GM19035 (cell line): ENCODE measurements at regions not wholly inside any gene's neighbourhood (a gene's known extent, or its start where the extent isn't known, plus 50 kb on each side); places are given as distances from the start of the nearest gene placed in this dataset.
"Not testable (repeated sequence)": the region's sequence is repeated elsewhere in the genome, so short reads cannot be mapped to it uniquely, and the experiment has no call there.

Experiments used
- ATAC-seq: cut with Tn5 transposase; IDR thresholded peaks from one replicate; pipeline ENCODE4 v1.9.1; 2021; ENCODE audit not compliant: unreplicated experiment

DNA sequence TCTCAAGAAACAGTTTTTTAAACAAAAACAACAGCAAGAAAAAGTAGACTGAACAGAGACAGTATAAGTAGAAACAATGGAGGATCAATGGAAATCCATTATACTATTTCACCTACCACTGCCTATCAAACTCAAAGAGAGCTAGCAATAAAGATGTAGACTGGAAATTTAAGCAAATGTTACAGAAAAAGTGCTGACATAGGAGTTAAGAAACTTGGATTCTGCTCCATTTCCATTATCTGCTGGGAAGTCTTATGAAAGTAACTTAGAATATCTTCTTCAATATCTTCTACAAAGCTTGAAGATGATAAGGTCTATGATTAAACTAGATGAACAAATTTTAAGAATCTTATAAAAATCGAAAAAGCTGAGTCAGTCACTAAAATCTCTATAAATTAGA lies 1469.8 kb upstream of the C9orf72 start:
- no peak for ATAC-seq

DNA sequence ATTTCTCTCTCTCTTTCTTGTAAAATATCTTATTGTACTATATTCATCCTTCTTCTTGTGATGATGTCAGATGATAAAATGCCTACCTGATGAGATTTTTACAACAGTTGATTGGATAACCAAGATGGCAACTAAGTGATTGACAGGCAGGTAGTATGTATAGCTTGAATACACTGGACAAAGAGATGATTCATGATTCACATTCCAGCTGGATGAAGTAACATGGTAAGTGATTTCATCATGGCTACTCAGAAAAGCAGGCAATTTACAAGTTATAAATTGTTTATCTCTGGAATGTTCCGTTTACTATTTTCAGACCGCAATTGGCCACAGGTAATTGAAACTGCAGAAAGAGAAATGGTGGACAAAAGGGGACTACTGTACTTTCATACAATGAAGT lies 1471.7 kb upstream of the C9orf72 start:
- no peak for ATAC-seq

DNA sequence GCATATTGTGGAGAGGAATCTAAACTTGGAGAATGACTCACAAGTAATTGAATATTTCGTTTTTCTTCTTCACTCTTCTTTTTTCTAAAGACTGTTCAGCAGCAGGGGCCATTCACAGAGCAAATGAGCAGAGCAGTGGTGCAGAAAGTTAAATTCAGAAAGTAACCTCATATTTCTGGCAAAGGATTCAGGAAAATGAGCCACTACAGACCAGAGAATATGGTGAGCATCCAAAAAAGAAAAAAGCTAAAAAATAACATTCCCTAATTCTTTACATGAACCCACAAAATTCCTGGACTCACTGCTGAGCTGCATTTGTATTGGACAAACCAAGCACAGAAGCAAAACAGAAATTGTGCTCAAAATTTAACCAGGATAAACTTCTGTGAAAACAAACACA lies 1486.8 kb upstream of the C9orf72 start:
- no peak for ATAC-seq

DNA sequence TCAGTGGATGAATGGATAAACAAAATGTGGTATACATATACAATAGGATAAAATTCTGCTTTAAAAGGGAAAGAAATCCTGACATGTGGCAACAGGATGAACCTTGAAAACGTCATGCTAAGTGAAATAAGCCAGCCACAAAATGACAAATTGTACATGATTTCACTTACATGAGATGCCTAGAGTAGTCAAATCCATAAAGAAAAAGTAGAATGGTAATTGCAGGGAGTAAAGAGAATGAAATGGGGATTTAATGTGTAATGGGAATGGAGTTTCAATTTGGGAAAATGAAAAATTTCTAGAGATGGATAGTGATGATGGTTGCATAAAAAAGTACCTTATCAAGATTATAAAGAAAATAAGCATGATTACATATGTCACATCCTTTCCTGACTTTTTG lies 1489.2 kb upstream of the C9orf72 start:
- no peak for ATAC-seq

DNA sequence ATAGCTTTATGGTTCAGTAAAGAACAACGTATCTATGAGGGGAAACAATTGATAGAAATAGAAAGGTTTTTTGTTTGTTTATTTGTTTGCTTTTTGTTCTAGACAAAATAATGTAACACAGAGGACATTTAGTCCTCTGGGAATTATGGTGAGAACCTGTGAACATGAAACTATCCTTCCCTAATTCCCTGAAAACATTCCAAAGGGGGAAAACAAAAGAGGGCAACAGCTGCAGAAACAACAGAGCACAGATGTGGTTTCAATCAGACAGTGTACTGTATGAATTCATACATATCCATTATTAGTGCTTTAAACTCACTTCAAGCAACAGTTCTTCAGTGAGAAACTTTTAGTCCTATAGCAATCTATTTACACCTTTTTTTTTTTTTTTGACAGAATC lies 1489.8 kb upstream of the C9orf72 start:
- ATAC-seq = no peak

DNA sequence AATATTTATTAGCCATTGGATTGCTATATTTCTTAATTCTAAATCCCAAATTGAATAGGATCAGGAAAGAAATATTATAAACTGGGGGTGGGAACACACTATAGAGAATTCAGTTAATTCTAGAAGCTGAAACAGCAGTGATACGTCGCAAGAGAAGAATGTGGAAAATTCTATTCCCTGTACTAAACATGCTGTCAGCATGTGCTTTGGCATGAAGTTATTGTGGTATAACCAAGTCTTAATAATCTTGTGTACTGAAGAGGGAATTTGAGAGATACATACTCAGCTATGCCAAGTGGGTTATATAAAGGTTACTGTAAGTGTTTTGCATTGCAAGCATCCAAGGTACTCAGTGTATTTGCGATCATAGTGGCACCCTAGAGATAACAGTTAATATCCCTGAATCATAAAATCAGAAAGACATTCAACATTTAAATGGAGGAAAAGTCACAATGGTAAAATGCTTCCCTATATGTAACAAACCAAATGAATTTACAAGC lies 1492.9 kb upstream of the C9orf72 start:
- no peak for ATAC-seq

DNA sequence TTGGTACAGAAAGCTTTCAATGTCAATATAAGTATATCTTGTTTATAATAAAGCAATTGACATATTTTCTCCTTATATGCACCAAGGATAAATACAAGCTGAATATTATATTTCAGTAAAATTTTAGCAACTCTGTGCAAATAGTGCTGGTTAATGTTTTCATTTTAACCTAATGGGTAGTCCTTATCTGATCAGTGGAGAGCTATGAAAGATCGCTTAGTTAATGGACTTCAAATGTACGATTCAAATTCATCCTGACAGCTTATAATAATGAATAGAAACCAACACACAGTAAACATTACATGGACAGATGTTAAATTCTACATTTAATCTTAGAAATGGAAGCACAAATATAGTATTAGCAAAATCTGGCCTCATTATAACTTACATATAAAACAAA lies 1495.2 kb upstream of the C9orf72 start:
- ATAC-seq = no peak

DNA sequence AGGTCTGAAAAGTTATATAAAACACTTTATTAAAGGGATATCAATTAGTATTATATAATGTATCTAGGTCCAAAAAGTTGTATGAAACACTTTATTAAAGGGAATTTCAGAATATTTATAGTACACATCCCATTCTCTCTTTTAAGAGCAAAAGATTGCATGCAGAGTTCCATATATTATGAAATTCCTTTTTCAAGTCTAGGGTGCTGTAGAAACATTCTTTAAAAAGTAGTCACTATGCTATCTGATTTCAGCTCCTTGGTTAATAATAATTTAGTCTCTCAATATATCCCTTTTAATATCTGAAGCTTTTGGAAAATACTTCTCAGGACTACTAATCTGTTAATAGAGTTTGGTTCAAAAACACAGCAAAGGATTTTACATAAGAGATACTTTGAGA lies 1496.1 kb upstream of the C9orf72 start:
- no peak for ATAC-seq

DNA sequence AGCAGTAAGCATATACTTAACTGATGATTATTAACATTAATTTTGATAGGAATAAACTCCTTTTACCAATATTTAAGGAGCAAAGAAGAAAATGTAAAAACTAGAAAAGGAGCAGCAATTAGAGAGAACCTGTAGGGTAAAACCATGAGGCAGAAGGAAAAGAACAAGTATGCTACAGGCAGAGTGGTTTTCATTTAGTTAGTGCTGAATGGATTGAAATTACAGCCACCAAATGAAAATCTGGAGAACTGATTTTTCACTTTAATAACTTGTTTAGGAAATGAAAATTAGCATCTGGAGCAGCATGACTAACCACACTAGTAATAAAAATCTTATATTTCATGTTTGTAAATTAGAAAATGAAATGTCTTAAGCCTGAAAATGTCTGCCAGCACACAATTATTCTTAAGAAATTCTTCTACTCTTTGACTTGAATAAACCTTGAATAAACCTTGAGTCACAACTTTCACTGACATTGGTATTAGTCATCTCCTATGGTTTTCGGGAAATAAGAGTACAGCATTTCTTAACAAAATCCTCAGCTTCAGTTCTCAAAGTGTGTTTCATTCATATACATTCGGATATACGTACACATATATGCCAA lies 1504.9 kb upstream of the C9orf72 start:
- no peak for ATAC-seq

DNA sequence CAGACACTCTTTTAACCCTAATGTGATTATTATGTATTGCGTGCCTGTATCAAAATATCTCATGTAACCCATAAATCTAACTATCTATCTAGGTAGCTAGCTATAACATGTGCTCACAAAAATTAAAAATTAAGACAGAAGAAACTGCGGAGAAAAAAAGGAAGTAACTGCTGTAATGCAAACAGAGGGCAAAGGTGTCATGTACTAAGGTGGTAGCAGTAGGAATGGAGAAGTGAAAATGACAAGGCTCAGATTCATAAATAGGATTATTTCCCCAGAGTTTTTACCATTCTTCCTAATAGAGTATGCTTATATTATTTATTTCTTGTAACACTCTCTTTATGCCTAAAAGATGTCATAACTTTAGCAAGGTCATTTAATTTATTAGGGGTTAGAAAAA lies 1527.5 kb upstream of the C9orf72 start:
- ATAC-seq = no peak

DNA sequence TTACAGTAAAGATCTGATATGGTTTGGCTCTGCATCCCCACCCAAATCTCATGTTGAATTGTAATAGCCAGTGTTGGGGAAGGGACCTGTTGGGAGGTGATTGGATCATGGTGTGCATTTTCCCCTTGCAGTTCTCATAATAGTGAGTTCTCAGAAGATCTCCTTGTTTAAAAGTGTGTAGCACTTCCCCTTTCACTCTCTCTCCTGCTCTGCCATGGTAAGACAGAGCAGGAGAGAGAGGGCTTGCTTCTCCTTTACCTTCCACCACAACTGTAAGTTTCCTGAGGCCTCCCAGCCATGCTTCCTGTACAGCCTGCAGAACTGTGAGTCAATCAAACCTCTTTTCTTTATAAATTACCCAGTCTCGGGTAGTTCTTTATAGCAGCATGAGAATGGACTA lies 1530.9 kb upstream of the C9orf72 start:
- not testable (repeated sequence) for ATAC-seq

DNA sequence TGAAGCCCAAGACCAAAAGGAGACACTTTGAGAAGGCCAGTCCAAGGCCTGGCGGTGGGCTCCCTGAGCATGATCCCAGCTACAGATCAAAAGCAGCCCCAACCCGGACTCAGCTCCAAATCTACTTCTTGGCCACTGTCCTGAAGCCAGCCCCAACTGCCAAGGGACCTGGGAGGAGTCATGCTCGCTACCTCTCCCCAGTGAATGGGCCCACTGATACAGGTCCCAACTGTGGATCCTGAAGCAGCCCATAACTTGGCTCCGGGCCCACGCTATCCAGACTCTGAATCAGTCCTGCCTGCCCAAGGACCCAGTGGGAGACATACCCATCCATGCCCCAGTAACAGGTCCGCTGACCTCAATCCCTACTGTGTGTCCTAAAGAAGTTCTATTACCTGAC lies 1545.3 kb upstream of the C9orf72 start:
- ATAC-seq = no peak

DNA sequence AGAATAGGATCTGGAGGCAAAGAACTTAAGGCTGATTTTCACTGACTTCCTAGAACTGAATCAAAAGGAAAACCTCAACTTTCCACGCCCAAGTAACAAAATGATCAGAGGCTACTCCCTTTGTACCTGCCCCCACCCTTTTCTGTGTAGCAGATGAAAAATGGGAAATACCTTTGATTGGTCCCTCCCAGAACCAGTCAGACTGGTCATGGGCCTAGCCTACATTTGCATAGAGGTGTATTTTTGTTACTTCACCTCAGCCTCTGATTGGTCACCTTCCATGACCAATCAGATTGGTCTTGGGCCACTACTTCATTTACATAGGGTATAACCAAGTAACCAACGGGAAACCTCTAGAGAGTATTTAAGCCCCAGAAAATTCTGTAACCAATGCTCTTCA lies 1553.5 kb upstream of the C9orf72 start:
- no peak for ATAC-seq

DNA sequence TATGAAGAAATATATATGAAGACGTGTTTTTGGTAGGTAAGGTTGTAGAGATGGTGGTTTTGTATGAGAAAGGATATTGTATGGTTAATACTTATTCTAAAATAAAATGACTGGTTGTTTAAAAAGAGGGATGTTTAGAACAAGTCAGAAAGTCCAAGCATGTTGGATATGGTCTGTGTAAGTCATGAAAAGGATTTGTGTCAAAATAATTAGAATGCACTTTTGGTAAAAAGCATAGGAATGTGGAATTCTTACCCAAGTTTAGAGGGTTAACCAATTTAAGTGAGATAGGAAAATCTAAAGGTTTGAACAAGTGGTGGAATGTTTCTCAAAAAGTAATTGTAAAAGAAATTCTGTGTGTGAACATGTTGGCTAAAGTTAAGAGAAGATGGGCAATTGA lies 1556.5 kb upstream of the C9orf72 start:
- no peak for ATAC-seq

DNA sequence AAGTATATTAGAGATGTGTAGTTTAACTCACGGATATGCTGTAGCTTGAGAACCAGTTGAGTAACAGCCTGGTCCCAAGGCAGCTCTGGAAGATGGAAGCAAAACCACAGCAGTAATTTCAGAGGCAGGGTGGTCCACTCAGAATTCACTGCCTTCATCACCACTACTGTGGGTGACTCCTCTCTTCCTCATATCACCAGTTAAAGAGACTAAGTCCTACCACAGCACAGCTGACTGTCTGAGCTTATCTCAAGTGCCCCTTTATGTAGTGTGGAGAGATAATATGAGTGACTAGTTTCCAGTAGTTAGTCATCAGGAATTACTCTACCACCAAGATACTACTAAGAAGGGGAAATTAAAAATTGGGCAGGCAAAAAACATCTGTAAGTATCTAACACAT lies 1571.2 kb upstream of the C9orf72 start:
- no peak for ATAC-seq

DNA sequence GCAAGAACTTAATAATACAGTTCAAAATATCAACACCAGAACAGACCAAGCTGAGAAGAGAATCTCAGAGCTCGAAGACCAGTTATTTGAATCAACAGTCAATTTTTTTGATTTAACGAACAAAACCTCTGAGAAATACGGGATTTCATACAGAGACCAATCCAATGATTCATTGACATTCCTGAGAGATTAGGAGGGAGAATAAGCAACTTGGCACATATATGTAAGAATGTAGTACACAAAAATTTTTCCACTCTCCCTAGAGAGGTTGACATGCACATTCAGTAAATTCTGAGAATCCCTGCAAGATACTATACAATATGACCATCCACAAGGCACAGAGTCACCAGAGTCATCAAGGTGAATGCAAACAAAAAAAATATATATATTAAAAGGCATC lies 1577.3 kb upstream of the C9orf72 start:
- no peak for ATAC-seq

DNA sequence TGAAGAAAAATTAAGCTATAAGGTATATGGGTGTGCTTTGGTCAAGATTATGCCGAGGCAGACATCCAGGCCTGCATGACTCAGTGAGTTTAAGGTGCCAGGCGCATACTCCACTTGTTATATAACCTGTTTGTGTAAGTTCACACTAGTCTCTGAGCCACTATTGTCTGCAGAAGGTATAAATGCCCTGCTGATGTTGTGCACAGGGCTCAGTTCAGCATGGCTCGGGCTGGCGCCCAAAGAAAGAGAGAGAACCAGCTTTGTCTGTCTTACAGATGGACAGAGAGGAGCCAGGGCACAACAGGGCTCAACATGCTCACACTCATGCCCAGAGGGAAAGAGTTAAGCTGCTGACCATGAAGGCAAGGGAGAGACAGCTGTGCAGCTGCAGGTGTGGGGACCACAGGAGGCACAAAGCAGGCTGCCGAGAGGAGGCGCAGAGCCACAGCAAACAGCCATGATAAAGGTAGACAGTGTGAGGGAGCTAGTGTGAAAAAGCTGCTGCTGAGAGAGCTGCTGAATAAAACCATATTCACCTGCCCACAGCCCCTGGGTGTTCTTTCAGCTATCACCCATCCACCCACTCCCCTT lies 1587.6 kb upstream of the C9orf72 start:
- no peak for ATAC-seq

DNA sequence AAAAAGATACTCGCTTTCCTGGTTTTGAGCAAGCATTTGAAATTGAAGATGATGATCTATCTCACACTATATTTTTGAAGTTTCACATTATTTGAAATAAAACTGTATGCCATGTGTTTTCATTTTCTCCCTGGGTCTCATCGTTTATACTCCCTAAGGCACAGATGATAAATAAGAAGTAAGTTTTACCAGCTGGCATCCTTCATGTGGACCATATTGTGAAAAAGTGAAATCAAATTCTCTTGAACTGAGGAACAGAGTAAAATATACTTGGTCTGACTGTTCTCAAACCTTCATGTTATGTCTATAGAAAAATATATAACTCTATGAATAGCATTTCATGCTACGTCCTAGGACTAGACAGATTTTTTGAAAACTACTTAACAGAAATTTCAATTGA lies 1600.9 kb upstream of the C9orf72 start:
- no peak for ATAC-seq

DNA sequence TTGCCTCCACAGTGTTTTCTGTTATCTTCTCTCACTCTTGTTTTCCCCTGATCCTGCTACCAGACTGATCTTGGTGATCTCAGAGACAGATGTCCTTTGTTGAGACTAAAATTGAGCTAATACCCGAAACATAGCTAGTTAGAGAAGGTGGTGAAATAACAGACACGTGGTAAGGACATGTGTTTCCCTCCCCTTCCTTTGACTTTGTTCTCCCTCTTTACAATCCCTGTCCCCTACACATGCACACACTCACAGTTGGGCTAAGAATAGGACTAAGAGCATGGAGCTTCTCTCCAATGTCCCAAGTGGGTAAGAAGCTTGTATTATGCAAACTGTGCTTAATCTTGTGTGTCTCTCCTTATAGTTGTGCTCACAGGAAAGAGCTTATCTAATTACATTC lies 1603.0 kb upstream of the C9orf72 start:
- ATAC-seq = no peak

DNA sequence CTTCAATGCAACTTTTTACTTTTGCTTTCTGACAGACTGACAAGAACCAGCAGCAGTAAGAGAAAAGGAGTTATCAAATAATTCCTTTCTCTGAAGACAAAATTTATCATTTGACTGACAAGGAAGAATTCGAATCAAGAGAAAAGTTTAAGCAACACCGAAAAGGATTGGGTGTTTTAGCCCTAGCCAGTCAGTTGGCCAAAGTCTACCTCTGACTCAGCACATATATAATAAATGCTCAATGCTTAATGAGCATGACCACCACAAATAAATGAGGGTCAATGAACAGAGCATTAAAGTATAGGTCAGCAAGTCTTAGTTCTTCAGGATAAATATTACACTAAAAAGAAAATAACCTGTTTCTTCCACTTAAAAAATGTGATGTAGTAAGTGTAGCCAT lies 1603.5 kb upstream of the C9orf72 start:
- no peak for ATAC-seq

DNA sequence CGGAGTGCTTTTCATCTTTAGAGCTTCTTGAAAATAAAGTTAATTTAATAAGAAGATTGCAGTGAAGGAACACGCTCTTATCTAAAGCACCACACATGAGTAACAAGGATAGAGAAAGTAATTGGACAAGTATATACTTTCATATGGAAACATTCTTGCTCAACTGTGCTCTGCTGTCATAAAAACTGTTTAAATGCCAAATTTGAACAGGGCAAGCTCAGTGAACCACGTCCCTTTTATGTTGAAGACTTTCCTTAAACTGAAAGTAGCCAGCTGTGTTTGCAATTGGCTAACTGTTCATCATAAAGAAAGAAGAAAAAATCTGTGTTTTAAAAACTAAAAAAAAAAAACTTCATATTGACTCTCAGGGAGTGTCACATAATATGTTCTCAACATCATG lies 1610.7 kb upstream of the C9orf72 start:
- no peak for ATAC-seq

DNA sequence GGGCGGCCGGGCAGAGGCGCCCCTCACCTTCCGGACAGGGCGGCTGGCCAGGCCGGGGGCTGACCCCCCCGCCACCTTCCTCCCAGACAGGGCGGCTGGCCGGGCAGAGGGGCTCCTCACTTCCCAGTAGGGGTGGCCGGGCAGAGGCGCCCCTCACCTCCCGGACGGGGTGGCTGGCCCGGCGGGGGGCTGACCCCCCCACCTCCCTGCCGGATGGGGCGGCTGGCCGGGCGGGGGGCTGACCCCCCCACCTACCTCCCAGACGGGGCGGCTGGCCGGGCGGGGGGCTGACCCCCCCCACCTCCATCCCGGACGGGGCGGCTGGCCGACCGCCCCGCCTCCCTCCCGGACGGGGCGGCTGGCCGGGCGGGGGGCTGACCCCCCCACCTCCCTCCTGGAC lies 1615.5 kb upstream of the C9orf72 start:
- not testable (repeated sequence) for ATAC-seq

DNA sequence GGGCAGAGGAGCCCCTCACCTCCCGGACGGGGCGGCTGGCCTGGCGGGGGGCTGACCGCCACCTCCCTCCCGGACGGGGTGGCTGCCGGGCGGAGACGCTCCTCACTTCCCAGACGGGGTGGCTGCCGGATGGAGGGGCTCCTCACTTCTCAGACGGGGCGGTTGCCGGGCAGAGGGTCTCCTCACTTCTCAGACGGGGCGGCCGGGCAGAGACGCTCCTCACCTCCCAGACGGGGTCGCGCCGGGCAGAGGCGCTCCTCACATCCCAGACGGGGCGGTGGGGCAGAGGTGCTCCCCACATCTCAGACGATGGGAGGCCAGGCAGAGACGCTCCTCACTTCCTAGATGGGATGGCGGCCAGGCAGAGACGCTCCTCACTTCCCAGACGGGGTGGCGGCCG lies 1615.9 kb upstream of the C9orf72 start:
- ATAC-seq = not testable (repeated sequence)
